IMR-90 (cell line): ENCODE measurements at regions not wholly inside any gene's neighbourhood (a gene's known extent, or its start where the extent isn't known, plus 50 kb on each side); places are given as distances from the start of the nearest gene placed in this dataset.

Source experiments
- ATAC-seq: fragments of 200-7000 bp; cut with Tn5 transposase; 2 replicates; pipeline ENCODE4 v1.9.1; 2020; ENCODE audit warnings: low read depth, mild to moderate bottlenecking, moderate library complexity
- BruUV-seq: library from RNA; stranded (reverse); fragments of 400-500 nt; replicated peaks from 2 replicates; lab custom pipeline; 2021; lab: Mats Ljungman, UMichigan
- CTCF ChIA-PET: fragments of 300-600 bp; formaldehyde crosslinking; extraction: SDS; loops from one replicate; lab custom pipeline; 2021; ENCODE audit warnings: antibody characterized with exemption; lab: Yijun Ruan, JAX
- POLR2A ChIA-PET: fragments of 300-600 bp; sonication (Branson Sonifier 250); formaldehyde crosslinking; loops from one replicate; lab custom pipeline; 2022; ENCODE audit warnings: antibody characterized with exemption; ENCODE audit not compliant: unreplicated experiment; lab: Charles Lee
- DNase-seq: peaks from one replicate; pipeline ENCODE4 v3.0.0; 2013
- H2AFZ ChIP-seq: replicated peaks from 2 replicates; pipeline ENCODE3; 2013; ENCODE audit warnings: low read length, mild to moderate bottlenecking; ENCODE audit not compliant: poor library complexity
- H2AK5ac ChIP-seq: 2 replicates; pipeline ENCODE4 v1.6.1; 2013; ENCODE audit warnings: low read depth, low read length, inconsistent platforms
- H2AK9ac ChIP-seq: replicated peaks from 2 replicates; pipeline ENCODE3; 2013; ENCODE audit warnings: mild to moderate bottlenecking, low read depth, low read length, moderate library complexity; ENCODE audit not compliant: poor library complexity
- H2BK120ac ChIP-seq: 2 replicates; pipeline ENCODE4 v1.6.1; 2013; ENCODE audit warnings: low read depth, low read length, inconsistent platforms
- H2BK15ac ChIP-seq: 3 replicates; pipeline ENCODE4 v1.6.1; 2013; ENCODE audit warnings: low read depth, low read length, inconsistent platforms
- H2BK20ac ChIP-seq: 2 replicates; pipeline ENCODE4 v1.6.1; 2013; ENCODE audit warnings: low read depth, mild to moderate bottlenecking, inconsistent platforms, low read length, moderate library complexity
- H2BK5ac ChIP-seq: 2 replicates; pipeline ENCODE4 v1.6.1; 2013; ENCODE audit warnings: mild to moderate bottlenecking, low read depth, low read length, inconsistent platforms; ENCODE audit not compliant: poor library complexity, severe bottlenecking
- H3K14ac ChIP-seq: replicated peaks from 2 replicates; pipeline ENCODE4 v1.6.1; 2013; ENCODE audit warnings: low read depth, low read length, inconsistent platforms
- H3K18ac ChIP-seq: 2 replicates; pipeline ENCODE4 v1.6.1; 2013; ENCODE audit warnings: low read depth, low read length, control low read depth
- H3K23ac ChIP-seq: 2 replicates; pipeline ENCODE4 v1.6.1; 2013; ENCODE audit warnings: low read depth, low read length, inconsistent platforms
- H3K27ac ChIP-seq: 2 replicates; pipeline ENCODE4 v1.5.1; 2013; ENCODE audit warnings: mild to moderate bottlenecking, control low read depth, low read length; ENCODE audit not compliant: insufficient read depth
- H3K27me3 ChIP-seq: 2 replicates; pipeline ENCODE4 v1.6.1; 2013; ENCODE audit warnings: low read length; ENCODE audit not compliant: control insufficient read depth, insufficient read depth
- H3K36me3 ChIP-seq: 2 replicates; pipeline ENCODE4 v1.6.1; 2013; ENCODE audit warnings: low read length, mixed read lengths; ENCODE audit not compliant: control insufficient read depth, insufficient read depth
- H3K4ac ChIP-seq: 2 replicates; pipeline ENCODE4 v1.6.1; 2013; ENCODE audit warnings: low read depth, low read length, inconsistent platforms
- H3K4me1 ChIP-seq: 2 replicates; pipeline ENCODE4 v1.6.1; 2013; ENCODE audit warnings: low read length, mixed read lengths; ENCODE audit not compliant: control insufficient read depth, insufficient read depth
- H3K4me2 ChIP-seq: 2 replicates; pipeline ENCODE4 v1.6.1; 2013; ENCODE audit warnings: low read depth, mild to moderate bottlenecking, control low read depth, low read length, moderate library complexity
- H3K4me3 ChIP-seq: 2 replicates; pipeline ENCODE4 v1.5.1; 2013; ENCODE audit warnings: low read depth, mild to moderate bottlenecking, control low read depth, low read length, moderate library complexity; ENCODE audit not compliant: insufficient read depth
- H3K56ac ChIP-seq: 2 replicates; pipeline ENCODE4 v1.6.1; 2013; ENCODE audit warnings: low read length, inconsistent platforms; ENCODE audit not compliant: insufficient read depth; ENCODE audit errors: extremely low read depth
- H3K79me1 ChIP-seq, 2 experiments: 2 replicates each; pipeline ENCODE4 v1.6.1; 2013; ENCODE audit warnings: low read length in 2 of 2, inconsistent platforms in 1 of 2, low read depth in 1 of 2
- H3K9ac ChIP-seq: 2 replicates; pipeline ENCODE4 v1.6.1; 2013; ENCODE audit warnings: low read depth, low read length, control low read depth
- H3K9me1 ChIP-seq: 2 replicates; pipeline ENCODE4 v1.6.1; 2013; ENCODE audit warnings: low read length, inconsistent platforms; ENCODE audit not compliant: insufficient read depth
- H3K9me3 ChIP-seq: 2 replicates; pipeline ENCODE4 v1.6.1; 2013; ENCODE audit warnings: low read length; ENCODE audit not compliant: control insufficient read depth, insufficient read depth
- H4K20me1 ChIP-seq: 2 replicates; pipeline ENCODE4 v1.6.1; 2013; ENCODE audit warnings: low read length, inconsistent platforms; ENCODE audit not compliant: insufficient read depth
- H4K5ac ChIP-seq: 2 replicates; pipeline ENCODE4 v1.6.1; 2013; ENCODE audit warnings: mild to moderate bottlenecking, low read depth, low read length, control low read depth
- H4K8ac ChIP-seq, 2 experiments: 2 replicates each; pipeline ENCODE4 v1.6.1; 2013; ENCODE audit warnings: low read depth in 2 of 2, low read length in 2 of 2, control low read depth in 1 of 2, inconsistent platforms in 1 of 2
- H4K91ac ChIP-seq: 2 replicates; pipeline ENCODE4 v1.6.1; 2013; ENCODE audit warnings: low read depth, low read length, inconsistent platforms; ENCODE audit not compliant: insufficient read depth
- BHLHE40 ChIP-seq: fragments of 150-350 bp; IDR thresholded peaks from 2 replicates; pipeline ENCODE4 v1.6.1; 2016; ENCODE audit warnings: mild to moderate bottlenecking, low read depth, low read length
- CEBPB ChIP-seq: IDR thresholded peaks from 2 replicates; pipeline ENCODE4 v1.6.1; 2012; ENCODE audit warnings: low read depth, low read length, improper control_type of control experiment
- CHD1 ChIP-seq: IDR thresholded peaks from 2 replicates; pipeline ENCODE4 v1.6.1; 2012; ENCODE audit warnings: low read depth, low read length, improper control_type of control experiment
- CTCF ChIP-seq: conservative IDR thresholded peaks from 2 replicates; pipeline ENCODE4 v1.5.1; 2012; ENCODE audit warnings: mild to moderate bottlenecking, low read depth, low read length, improper control_type of control experiment
- ELK1 ChIP-seq: fragments of 150-350 bp; IDR thresholded peaks from 2 replicates; pipeline ENCODE4 v1.6.1; 2016; ENCODE audit warnings: low read depth, mild to moderate bottlenecking, low read length, moderate library complexity, borderline replicate concordance
- FOS ChIP-seq: fragments of 150-350 bp; IDR thresholded peaks from 2 replicates; pipeline ENCODE4 v1.6.1; 2016; ENCODE audit warnings: low read depth, low read length
- MAFK ChIP-seq: IDR thresholded peaks from 2 replicates; pipeline ENCODE4 v1.6.1; 2012; ENCODE audit warnings: low read depth, low read length, improper control_type of control experiment
- MAZ ChIP-seq: IDR thresholded peaks from 2 replicates; pipeline ENCODE4 v1.6.1; 2012; ENCODE audit warnings: low read depth, mild to moderate bottlenecking, low read length, improper control_type of control experiment, moderate library complexity, borderline replicate concordance
- MXI1 ChIP-seq: IDR thresholded peaks from 2 replicates; pipeline ENCODE4 v1.6.1; 2012; ENCODE audit warnings: low read depth, mild to moderate bottlenecking, low read length, moderate library complexity, borderline replicate concordance
- NFE2L2 ChIP-seq: fragments of 150-350 bp; IDR thresholded peaks from 2 replicates; pipeline ENCODE4 v1.6.1; 2016; ENCODE audit warnings: low read depth, mild to moderate bottlenecking, low read length
- POLR2A ChIP-seq: IDR thresholded peaks from 2 replicates; pipeline ENCODE4 v1.6.1; 2012; ENCODE audit warnings: mild to moderate bottlenecking, low read depth, low read length
- RAD21 ChIP-seq: IDR thresholded peaks from 2 replicates; pipeline ENCODE4 v1.6.1; 2012; ENCODE audit warnings: low read length, improper control_type of control experiment
- RCOR1 ChIP-seq: IDR thresholded peaks from 2 replicates; pipeline ENCODE4 v1.6.1; 2012; ENCODE audit warnings: mild to moderate bottlenecking, low read length, improper control_type of control experiment; ENCODE audit not compliant: insufficient replicate concordance
- RFX5 ChIP-seq: IDR thresholded peaks from 2 replicates; pipeline ENCODE4 v1.8.0; 2012; ENCODE audit warnings: low read depth, mild to moderate bottlenecking, low read length, moderate library complexity
- SMC3 ChIP-seq: fragments of 150-350 bp; IDR thresholded peaks from 2 replicates; pipeline ENCODE4 v1.6.1; 2016; ENCODE audit warnings: low read depth, mild to moderate bottlenecking, antibody characterized with exemption, low read length, moderate library complexity
- USF2 ChIP-seq: fragments of 150-350 bp; IDR thresholded peaks from 2 replicates; pipeline ENCODE4 v1.6.1; 2017; ENCODE audit warnings: mild to moderate bottlenecking, antibody characterized with exemption, low read length, low read depth
- WGBS, 2 experiments: methylation state at CpG; one replicate each; pipeline versions ENCODE4 v1.1.5 to v1.1.7; 2013; ENCODE audit warnings: missing lambda C conversion rate in 2 of 2; ENCODE audit not compliant: insufficient read length in 1 of 2; ENCODE audit errors: extremely low coverage in 2 of 2; 5-methylcytosine and 5-hydroxymethylcytosine counted together
- dilution Hi-C: fragments of 300-500 bp; cut with HindIII; formaldehyde crosslinking; loops from one replicate; pipeline ENCODE4 v1.14.3; 2018; ENCODE audit warnings: low sequenced_read_pairs; ENCODE audit not compliant: unreplicated experiment
- in situ Hi-C: fragments of 300-500 bp; cut with MboI; formaldehyde crosslinking; loops from 3 replicates; pipeline ENCODE4 v1.14.3; 2019; ENCODE audit warnings: low sequenced_read_pairs, inconsistent platforms, mixed read lengths
- intact Hi-C: fragments of 100-400 bp; cut with micrococcal nuclease; formaldehyde crosslinking; loops from 2 replicates; pipeline ENCODE4 v1.10.0; 2022

- Histone ChIP-seq H3K9ac (no peak overlapping the region), H3K27me3 (no peaks in the 10 kb centered on the region), H3K27ac (no peak overlapping the region), H2AFZ (no peak overlapping the region), H3K79me1 (no peaks in the 10 kb centered on the region), H4K91ac (no peak overlapping the region), H3K4ac (no peak overlapping the region), H4K20me1 (no peaks in the 10 kb centered on the region), H3K23ac (no peak overlapping the region), H3K56ac (no peak overlapping the region), H3K9me1 (no peaks in the 10 kb centered on the region), H3K4me2 (no peak overlapping the region), H3K18ac (no peak overlapping the region), H4K5ac (no peak overlapping the region), H2BK120ac (no peak overlapping the region), H2AK5ac (no peak overlapping the region), H3K9me3 (peaks cover 18% of the 10 kb centered on the region), H3K4me3 (no peak overlapping the region), H3K14ac (no peak overlapping the region), H4K8ac (no peak overlapping the region), H2BK5ac (no peak overlapping the region), H3K36me3 (no peaks in the 10 kb centered on the region), H2AK9ac (no peak overlapping the region), H2BK20ac (no peak overlapping the region), H2BK15ac (no peak overlapping the region), H3K4me1 (no peaks in the 10 kb centered on the region)
- ChIA-PET CTCF (interaction anchor here (0.6 kb wide), 1 partner anchor 11 kb away, joined by 3 read pairs; no protein-coding TSS in a partner anchor), POLR2A (no interaction called here)
- no peak for DNase-seq
- BruUV-seq: no TSS peak
- TF ChIP-seq MXI1 (no peak), POLR2A (no peak), CHD1 (no peak), MAZ (no peak), CEBPB (no peak), MAFK (no peak), BHLHE40 (no peak), FOS (no peak), RCOR1 (no peak), USF2 (no peak), RAD21 (no peak), NFE2L2 (no peak), ELK1 (no peak), RFX5 (no peak), CTCF (no peak), SMC3 (no peak)
- dilution Hi-C loops: no loop called here
- ATAC-seq: no peak
- in situ Hi-C loops: no loop called here
- 14% methylated on average over 1 of the region's 8 CpGs; no CpG with 5 or more reads in 1 of the 2 experiments for WGBS, 2 experiments
- intact Hi-C loops: no loop called here
Measured at GRCh38 chr5:160919626-160920025, 67.6 kb upstream of the ATP10B start.
